ENCODE measurements at regions not wholly inside any gene's neighbourhood (a gene's known extent, or its start where the extent isn't known, plus 50 kb on each side); places are given as distances from the start of the nearest gene placed in this dataset.

GRCh38 chr16:5416013-5416412 lies 318.4 kb upstream of the EEF2KMT start:
- TF ChIP-seq ZFP41 (tag by site-specific recombination; IDR thresholded peaks at IDR 0.05; ENCODE audit: borderline replicate concordance) (no peak), ZFP3 (tag by site-specific recombination; IDR thresholded peaks at IDR 0.05; ENCODE audit: low read depth) (no peak)
- TF ChIP-seq, protein P1, sequence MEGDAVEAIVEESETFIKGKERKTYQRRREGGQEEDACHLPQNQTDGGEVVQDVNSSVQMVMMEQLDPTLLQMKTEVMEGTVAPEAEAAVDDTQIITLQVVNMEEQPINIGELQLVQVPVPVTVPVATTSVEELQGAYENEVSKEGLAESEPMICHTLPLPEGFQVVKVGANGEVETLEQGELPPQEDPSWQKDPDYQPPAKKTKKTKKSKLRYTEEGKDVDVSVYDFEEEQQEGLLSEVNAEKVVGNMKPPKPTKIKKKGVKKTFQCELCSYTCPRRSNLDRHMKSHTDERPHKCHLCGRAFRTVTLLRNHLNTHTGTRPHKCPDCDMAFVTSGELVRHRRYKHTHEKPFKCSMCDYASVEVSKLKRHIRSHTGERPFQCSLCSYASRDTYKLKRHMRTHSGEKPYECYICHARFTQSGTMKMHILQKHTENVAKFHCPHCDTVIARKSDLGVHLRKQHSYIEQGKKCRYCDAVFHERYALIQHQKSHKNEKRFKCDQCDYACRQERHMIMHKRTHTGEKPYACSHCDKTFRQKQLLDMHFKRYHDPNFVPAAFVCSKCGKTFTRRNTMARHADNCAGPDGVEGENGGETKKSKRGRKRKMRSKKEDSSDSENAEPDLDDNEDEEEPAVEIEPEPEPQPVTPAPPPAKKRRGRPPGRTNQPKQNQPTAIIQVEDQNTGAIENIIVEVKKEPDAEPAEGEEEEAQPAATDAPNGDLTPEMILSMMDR (tag by site-specific recombination; IDR thresholded peaks at IDR 0.05) = no peak
- TF ChIP-seq, protein P2, sequence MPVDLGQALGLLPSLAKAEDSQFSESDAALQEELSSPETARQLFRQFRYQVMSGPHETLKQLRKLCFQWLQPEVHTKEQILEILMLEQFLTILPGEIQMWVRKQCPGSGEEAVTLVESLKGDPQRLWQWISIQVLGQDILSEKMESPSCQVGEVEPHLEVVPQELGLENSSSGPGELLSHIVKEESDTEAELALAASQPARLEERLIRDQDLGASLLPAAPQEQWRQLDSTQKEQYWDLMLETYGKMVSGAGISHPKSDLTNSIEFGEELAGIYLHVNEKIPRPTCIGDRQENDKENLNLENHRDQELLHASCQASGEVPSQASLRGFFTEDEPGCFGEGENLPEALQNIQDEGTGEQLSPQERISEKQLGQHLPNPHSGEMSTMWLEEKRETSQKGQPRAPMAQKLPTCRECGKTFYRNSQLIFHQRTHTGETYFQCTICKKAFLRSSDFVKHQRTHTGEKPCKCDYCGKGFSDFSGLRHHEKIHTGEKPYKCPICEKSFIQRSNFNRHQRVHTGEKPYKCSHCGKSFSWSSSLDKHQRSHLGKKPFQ (tag by site-specific recombination; IDR thresholded peaks at IDR 0.05) = no peak

All from HEK293 (cell line).